NCI-H774 (cell line): ENCODE measurements at regions not wholly inside any gene's neighbourhood (a gene's known extent, or its start where the extent isn't known, plus 50 kb on each side); places are given as distances from the start of the nearest gene placed in this dataset.

ENCODE experiments used
- DNase-seq: peaks from one replicate; lab custom pipeline; 2025; lab: John Stamatoyannopoulos, UW

- DNase-seq: no peak
Observed at GRCh38 chr2:128401680-128402079, 83.0 kb upstream of the HS6ST1 start.

- no peak for DNase-seq
Observed at GRCh38 chr2:128402911-128403670, 84.4 kb upstream of the HS6ST1 start.

- no peak for DNase-seq
Observed at GRCh38 chr2:128403814-128404708, 85.4 kb upstream of the HS6ST1 start.

- no peak for DNase-seq
Observed at GRCh38 chr2:128404709-128405466, 86.2 kb upstream of the HS6ST1 start.

GRCh38 chr2:128405467-128405900 lies 86.8 kb upstream of the HS6ST1 start:
- DNase-seq: no peak

- DNase-seq: no peak
Observed at GRCh38 chr2:128405981-128406613, 87.4 kb upstream of the HS6ST1 start.

- DNase-seq: no peak
Observed at GRCh38 chr2:128406736-128407554, 88.3 kb upstream of the HS6ST1 start.

- DNase-seq: no peak
Observed at GRCh38 chr2:128408349-128409305, 90.0 kb upstream of the HS6ST1 start.

GRCh38 chr2:128409326-128410034 lies 90.8 kb upstream of the HS6ST1 start:
- DNase-seq: no peak

- no peak for DNase-seq
Observed at GRCh38 chr2:128410035-128410757, 91.5 kb upstream of the HS6ST1 start.

GRCh38 chr2:128410758-128411215 lies 92.1 kb upstream of the HS6ST1 start:
- DNase-seq: no peak

- DNase-seq: no peak
Observed at GRCh38 chr2:128411431-128411830, 92.8 kb upstream of the HS6ST1 start.

- no peak for DNase-seq
Observed at GRCh38 chr2:128412181-128412871, 93.7 kb upstream of the HS6ST1 start.

- no peak for DNase-seq
Observed at GRCh38 chr2:128413014-128413717, 94.5 kb upstream of the HS6ST1 start.

- DNase-seq: no peak
Observed at GRCh38 chr2:128413718-128414341, 95.2 kb upstream of the HS6ST1 start.

- DNase-seq: no peak
Observed at GRCh38 chr2:128414351-128414750, 95.7 kb upstream of the HS6ST1 start.
